CD8-positive, alpha-beta memory T cell (primary cell): ENCODE measurements at regions not wholly inside any gene's neighbourhood (a gene's known extent, or its start where the extent isn't known, plus 50 kb on each side); places are given as distances from the start of the nearest gene placed in this dataset.

ENCODE experiments used
- CTCF ChIA-PET: fragments of 350-600 bp; sonication (Branson Sonifier 250); formaldehyde crosslinking; loops from one replicate; lab custom pipeline; 2021; ENCODE audit warnings: antibody characterized with exemption; lab: Charles Lee
- POLR2A ChIA-PET: fragments of 350-600 bp; sonication (Branson Sonifier 250); formaldehyde crosslinking; loops from one replicate; lab custom pipeline; 2021; ENCODE audit warnings: antibody characterized with exemption; lab: Charles Lee
- DNase-seq, 5 donors: peaks; one replicate each; pipeline versions ENCODE4 v3.0.0 to v3.0.0-alpha.2; 2020 to 2022; ENCODE audit warnings: mixed read lengths in 1 of 5
- H3K27ac ChIP-seq: one replicate; pipeline ENCODE4 v1.7.0; 2013; ENCODE audit warnings: low read depth, mild to moderate bottlenecking, low read length, moderate library complexity
- H3K27me3 ChIP-seq: 2 replicates; pipeline ENCODE4 v1.7.0; 2013; ENCODE audit warnings: low read length, mild to moderate bottlenecking; ENCODE audit not compliant: insufficient read depth, poor library complexity, severe bottlenecking
- H3K36me3 ChIP-seq: 2 replicates; pipeline ENCODE4 v1.7.0; 2013; ENCODE audit warnings: mild to moderate bottlenecking, low read length, moderate library complexity; ENCODE audit not compliant: insufficient read depth
- H3K4me1 ChIP-seq: 2 replicates; pipeline ENCODE4 v1.7.0; 2013; ENCODE audit warnings: mild to moderate bottlenecking, low read length, moderate library complexity; ENCODE audit not compliant: insufficient read depth
- H3K4me3 ChIP-seq: 2 replicates; pipeline ENCODE4 v1.7.0; 2013; ENCODE audit warnings: mild to moderate bottlenecking, low read length
- H3K9me3 ChIP-seq: 2 replicates; pipeline ENCODE4 v1.7.0; 2013; ENCODE audit warnings: mild to moderate bottlenecking, low read length
- H3K27ac Mint-ChIP-seq, 8 donors: one replicate each; pipeline ENCODE4 v1.8.0; 2020 to 2021; ENCODE audit warnings: mixed read lengths in 8 of 8, mild to moderate bottlenecking in 6 of 8, inconsistent platforms in 3 of 8, moderate library complexity in 3 of 8
- H3K27me3 Mint-ChIP-seq, 2 donors: one replicate each; pipeline ENCODE4 v1.8.0; 2020 to 2021; ENCODE audit warnings: mixed read lengths in 2 of 2, mild to moderate bottlenecking in 1 of 2, moderate library complexity in 1 of 2
- H3K36me3 Mint-ChIP-seq, 3 donors: one replicate each; pipeline ENCODE4 v1.8.0; 2020 to 2021; ENCODE audit warnings: mixed read lengths in 3 of 3, inconsistent platforms in 1 of 3, mild to moderate bottlenecking in 1 of 3
- H3K4me1 Mint-ChIP-seq, 3 donors: one replicate each; pipeline ENCODE4 v1.8.0; 2020 to 2021; ENCODE audit warnings: mixed read lengths in 3 of 3, inconsistent platforms in 1 of 3, mild to moderate bottlenecking in 1 of 3
- H3K4me3 Mint-ChIP-seq, 7 donors: one replicate each; pipeline ENCODE4 v1.8.0; 2020 to 2021; ENCODE audit warnings: mixed read lengths in 7 of 7, mild to moderate bottlenecking in 6 of 7, moderate library complexity in 4 of 7, inconsistent platforms in 2 of 7
- H3K9me3 Mint-ChIP-seq, 5 donors: one replicate each; pipeline ENCODE4 v1.8.0; 2020 to 2022; ENCODE audit warnings: mixed read lengths in 5 of 5, mild to moderate bottlenecking in 3 of 5, moderate library complexity in 2 of 5, inconsistent platforms in 1 of 5

DNA sequence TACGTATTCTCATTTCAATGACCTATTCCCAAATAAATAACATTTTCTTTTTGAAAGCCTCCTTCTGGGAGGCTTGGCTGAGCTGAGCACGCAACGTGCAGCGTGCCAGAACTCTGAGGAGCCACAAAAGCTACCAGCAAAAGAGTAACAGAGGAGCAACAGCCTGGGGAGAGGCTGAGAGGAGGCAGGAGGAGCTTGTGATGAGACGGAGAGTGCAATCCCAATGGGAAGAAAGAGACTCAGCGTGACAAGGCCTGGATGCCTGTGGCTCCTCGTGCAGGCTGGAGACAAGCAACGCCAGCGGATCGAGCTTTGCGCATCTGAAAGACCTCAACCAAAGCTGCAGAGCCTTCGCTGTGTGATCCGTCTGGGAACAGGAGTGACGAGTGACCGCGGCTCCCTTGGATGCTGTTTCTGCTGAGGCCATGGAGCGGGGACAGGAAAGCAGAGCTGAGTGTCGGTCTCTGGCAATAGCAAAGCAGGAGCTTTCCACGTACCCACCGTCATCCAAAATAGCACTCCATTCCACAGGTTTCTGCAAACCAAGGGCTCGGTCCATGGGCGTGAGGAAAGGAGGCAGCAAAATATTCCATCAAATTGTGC is 171.7 kb upstream of the PFKP start:
- CTCF ChIA-PET, result no interaction called here

DNA sequence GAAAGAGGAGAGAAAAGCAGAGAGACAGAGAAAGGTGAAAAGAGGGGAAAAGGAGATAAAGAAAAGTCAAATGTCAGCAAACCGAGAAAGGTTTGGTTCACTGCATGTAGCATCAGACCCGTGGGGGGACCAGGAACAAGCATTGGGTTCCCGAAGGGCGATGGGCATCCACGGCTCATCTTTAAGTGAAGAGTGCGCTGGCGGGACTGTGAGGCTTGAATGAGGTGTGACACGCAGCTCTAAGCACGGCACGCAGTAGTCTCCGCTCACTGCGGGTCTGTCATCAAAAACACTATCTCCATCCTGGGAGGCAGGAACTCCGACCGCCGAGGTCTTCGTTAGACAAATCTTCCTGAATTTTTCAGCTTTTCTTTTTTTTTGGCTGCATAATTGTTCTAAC is 173.4 kb upstream of the PFKP start:
- H3K4me1 Mint-ChIP-seq, result peaks cover 0 to 4% (median 0%) of the 10 kb centered on the region in 3 donors
- H3K9me3 ChIP-seq, result no peaks in the 10 kb centered on the region
- H3K27ac Mint-ChIP-seq, result no peak overlapping the region
- H3K27me3 ChIP-seq, result no peaks in the 10 kb centered on the region
- H3K36me3 Mint-ChIP-seq, result no peaks in the 10 kb centered on the region
- H3K36me3 ChIP-seq, result no peaks in the 10 kb centered on the region
- no peak for DNase-seq
- no peak overlapping the region for H3K4me3 ChIP-seq
- H3K4me3 Mint-ChIP-seq, result no peak overlapping the region
- H3K4me1 ChIP-seq, result no peaks in the 10 kb centered on the region
- H3K27ac ChIP-seq, result no peak overlapping the region
- no peaks in the 10 kb centered on the region for H3K9me3 Mint-ChIP-seq
- POLR2A ChIA-PET, result no interaction called here
- H3K27me3 Mint-ChIP-seq, result peaks cover 6% of the 10 kb centered on the region in 2 donors
- CTCF ChIA-PET, result no interaction called here

More for the DNA sequence above, 171.7 kb upstream of the PFKP start:
- Histone ChIP-seq H3K36me3 (no peaks in the 10 kb centered on the region), H3K9me3 (no peaks in the 10 kb centered on the region), H3K4me1 (no peaks in the 10 kb centered on the region), H3K27ac (no peak overlapping the region), H3K4me3 (no peak overlapping the region), H3K27me3 (no peaks in the 10 kb centered on the region)
- peaks cover 6 to 10% of the 10 kb centered on the region in 2 donors for H3K27me3 Mint-ChIP-seq
- peaks cover 0 to 4% (median 0%) of the 10 kb centered on the region in 3 donors for H3K4me1 Mint-ChIP-seq
- H3K4me3 Mint-ChIP-seq, result no peak overlapping the region
- no peaks in the 10 kb centered on the region for H3K36me3 Mint-ChIP-seq
- no peaks in the 10 kb centered on the region for H3K9me3 Mint-ChIP-seq
- no peak for DNase-seq
- POLR2A ChIA-PET, result no interaction called here
- H3K27ac Mint-ChIP-seq, result no peak overlapping the region

DNA sequence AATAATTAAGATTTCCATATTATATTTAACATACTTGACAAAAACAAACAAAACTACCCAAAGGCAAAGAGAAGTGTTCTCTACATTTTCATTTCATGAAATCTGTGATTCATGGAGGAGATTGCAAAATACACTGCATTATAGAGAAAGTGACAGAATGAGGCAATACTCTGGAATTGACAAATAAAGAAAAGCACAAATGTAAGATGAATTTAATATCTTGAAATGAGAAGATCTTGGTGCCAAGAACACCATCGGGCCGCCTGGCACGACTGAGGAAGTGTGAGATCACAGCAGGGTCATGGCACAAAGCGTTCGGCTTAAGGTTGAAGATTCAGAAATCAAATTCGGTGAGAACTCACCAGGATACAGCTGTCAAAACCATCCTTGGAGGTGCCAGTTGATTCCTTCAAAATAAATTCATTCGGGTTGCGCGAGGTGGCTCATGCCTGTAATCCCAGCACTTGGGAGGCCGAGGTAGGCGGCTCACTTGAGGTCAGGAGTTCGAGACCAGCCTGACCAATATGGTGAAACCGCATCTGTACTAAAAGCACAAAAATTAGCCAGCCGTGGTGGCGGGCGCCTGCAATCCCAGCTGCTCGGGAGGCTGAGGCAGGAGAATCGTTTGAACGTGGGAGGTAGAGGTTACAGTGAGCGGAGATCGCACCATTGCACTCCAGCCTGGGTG is 174.0 kb upstream of the PFKP start:
- no peak for DNase-seq
- H3K36me3 ChIP-seq, result no peaks in the 10 kb centered on the region
- Mint-ChIP-seq H3K36me3 (no peaks in the 10 kb centered on the region), H3K4me1 (peaks cover 0 to 4% (median 0%) of the 10 kb centered on the region in 3 donors), H3K9me3 (no peaks in the 10 kb centered on the region), H3K27ac (no peak overlapping the region), H3K4me3 (no peak overlapping the region), H3K27me3 (peaks cover 6% of the 10 kb centered on the region in 2 donors)
- H3K4me1 ChIP-seq, result no peaks in the 10 kb centered on the region
- POLR2A ChIA-PET, result no interaction called here
- H3K27ac ChIP-seq, result no peak overlapping the region
- H3K27me3 ChIP-seq, result no peaks in the 10 kb centered on the region
- no peaks in the 10 kb centered on the region for H3K9me3 ChIP-seq
- H3K4me3 ChIP-seq, result no peak overlapping the region
- CTCF ChIA-PET, result no interaction called here

DNA sequence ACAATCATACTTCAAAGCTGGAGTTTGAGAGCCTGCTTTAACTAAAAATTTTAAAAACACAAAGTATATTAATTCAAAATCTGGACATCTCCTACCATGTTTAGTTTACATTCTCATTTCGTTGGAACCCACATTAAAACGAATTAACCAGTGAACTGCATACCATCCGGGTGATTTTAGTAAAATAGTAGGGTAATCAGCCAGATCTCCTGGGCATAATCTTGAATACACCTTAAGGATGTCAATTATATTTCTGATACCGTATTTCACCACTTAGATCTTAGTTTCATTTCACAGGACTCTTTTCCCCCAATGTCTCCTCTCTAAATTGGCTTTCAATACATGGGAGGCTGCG is 175.6 kb upstream of the PFKP start:
- CTCF ChIA-PET, result no interaction called here
- DNase-seq, result no peak
- Histone ChIP-seq H3K4me3 (no peak overlapping the region), H3K27me3 (no peaks in the 10 kb centered on the region), H3K36me3 (no peaks in the 10 kb centered on the region), H3K27ac (no peak overlapping the region), H3K9me3 (no peaks in the 10 kb centered on the region), H3K4me1 (no peaks in the 10 kb centered on the region)
- H3K27ac Mint-ChIP-seq, result no peak overlapping the region
- POLR2A ChIA-PET, result no interaction called here
- no peaks in the 10 kb centered on the region for H3K9me3 Mint-ChIP-seq
- peaks cover 6% of the 10 kb centered on the region in 2 donors for H3K27me3 Mint-ChIP-seq
- H3K4me3 Mint-ChIP-seq, result no peak overlapping the region
- no peaks in the 10 kb centered on the region for H3K36me3 Mint-ChIP-seq
- peaks cover 0 to 4% (median 0%) of the 10 kb centered on the region in 3 donors for H3K4me1 Mint-ChIP-seq

DNA sequence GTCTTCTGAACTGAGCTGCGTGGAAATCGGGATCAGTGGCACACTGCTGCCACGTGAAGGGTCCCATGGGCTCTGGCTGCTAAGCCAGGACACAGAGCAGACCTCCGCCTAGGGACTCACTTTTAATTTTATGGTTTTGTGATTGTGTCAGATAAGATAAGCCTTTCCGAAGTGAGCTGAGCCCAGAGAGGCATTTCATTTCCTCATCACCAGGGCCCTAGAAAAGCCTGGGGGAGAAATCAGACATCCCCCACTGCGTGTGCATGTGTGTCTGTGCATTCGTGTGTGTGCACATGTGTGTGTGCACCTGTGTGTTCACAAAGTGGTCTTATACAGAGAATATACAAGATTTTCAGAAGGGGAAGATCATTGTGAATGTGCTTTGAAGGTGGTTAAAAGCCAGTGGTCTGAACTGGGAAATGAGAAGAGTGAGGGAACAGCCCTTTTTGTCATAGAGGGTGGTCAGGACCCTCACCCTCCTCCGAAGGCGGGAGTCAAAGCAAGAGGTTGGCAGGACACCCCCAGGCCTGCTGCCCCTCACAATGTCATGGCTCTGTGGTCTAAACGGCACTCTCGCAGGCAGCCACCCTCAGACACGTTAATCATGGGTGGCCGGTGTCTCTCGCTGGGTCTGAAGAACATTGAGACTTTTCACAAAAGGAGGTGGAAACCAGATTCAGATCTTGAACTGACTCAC is 176.1 kb upstream of the PFKP start:
- ChIA-PET POLR2A (no interaction called here), CTCF (no interaction called here)
- no peak overlapping the region for H3K27ac Mint-ChIP-seq
- Histone ChIP-seq H3K27ac (no peak overlapping the region), H3K4me1 (no peaks in the 10 kb centered on the region), H3K27me3 (no peaks in the 10 kb centered on the region), H3K4me3 (no peak overlapping the region), H3K9me3 (no peaks in the 10 kb centered on the region), H3K36me3 (no peaks in the 10 kb centered on the region)
- H3K4me3 Mint-ChIP-seq, result no peak overlapping the region
- H3K4me1 Mint-ChIP-seq, result peaks cover 0 to 4% (median 0%) of the 10 kb centered on the region in 3 donors
- DNase-seq, result no peak
- no peaks in the 10 kb centered on the region for H3K9me3 Mint-ChIP-seq
- peaks cover 6 to 7% of the 10 kb centered on the region in 2 donors for H3K27me3 Mint-ChIP-seq
- no peaks in the 10 kb centered on the region for H3K36me3 Mint-ChIP-seq

DNA sequence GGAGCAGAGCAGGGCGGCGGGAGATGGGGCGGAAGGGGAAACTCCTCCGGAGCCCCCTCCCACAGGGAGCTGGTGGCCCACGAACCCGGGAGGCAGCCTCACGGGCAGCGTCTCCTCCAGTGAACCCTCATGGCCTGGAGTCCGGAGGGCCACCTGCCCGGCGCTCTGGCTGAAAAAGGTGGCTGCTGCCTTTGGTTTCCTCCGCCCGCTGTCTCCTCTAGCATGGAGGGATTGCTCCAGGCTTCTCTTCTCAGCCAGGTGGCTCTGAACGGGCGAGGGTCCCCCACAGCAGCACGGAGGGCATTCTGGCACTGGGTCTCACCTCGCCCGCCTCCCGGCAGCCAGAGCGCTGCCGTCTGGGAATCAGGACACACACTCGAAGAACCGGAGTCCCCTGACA is 177.3 kb upstream of the PFKP start:
- H3K27ac ChIP-seq, result no peak overlapping the region
- Mint-ChIP-seq H3K4me1 (peaks cover 0 to 4% (median 0%) of the 10 kb centered on the region in 3 donors), H3K27ac (no peak overlapping the region), H3K4me3 (no peak overlapping the region), H3K27me3 (peaks cover 4 to 10% of the 10 kb centered on the region in 2 donors), H3K9me3 (no peaks in the 10 kb centered on the region), H3K36me3 (no peaks in the 10 kb centered on the region)
- DNase-seq, result no peak
- no peaks in the 10 kb centered on the region for H3K27me3 ChIP-seq
- no peak overlapping the region for H3K4me3 ChIP-seq
- POLR2A ChIA-PET, result no interaction called here
- no peaks in the 10 kb centered on the region for H3K9me3 ChIP-seq
- CTCF ChIA-PET, result no interaction called here
- no peaks in the 10 kb centered on the region for H3K4me1 ChIP-seq
- H3K36me3 ChIP-seq, result no peaks in the 10 kb centered on the region

DNA sequence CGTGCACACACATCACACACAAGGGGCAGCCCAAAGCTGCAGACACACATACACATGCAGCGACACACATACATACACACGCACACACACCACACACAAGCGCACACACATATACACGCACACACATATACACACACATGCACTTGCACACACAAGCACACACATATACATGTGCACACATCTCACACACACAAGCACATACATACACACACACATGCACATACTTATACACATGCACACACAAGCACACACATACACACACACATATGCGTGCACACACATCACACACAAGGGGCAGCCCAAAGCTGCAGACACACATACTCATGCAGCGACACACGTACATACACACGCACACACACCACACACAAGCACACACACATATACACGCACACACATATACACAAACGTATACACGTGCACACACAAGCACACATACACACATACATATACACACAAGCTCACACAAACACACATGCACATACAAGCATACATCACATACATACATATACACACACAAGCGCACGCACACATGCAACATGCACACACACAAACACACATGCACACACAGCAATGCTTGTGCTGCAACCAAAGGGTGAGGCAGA is 178.8 kb upstream of the PFKP start:
- Histone ChIP-seq H3K4me3 (no peak overlapping the region), H3K27me3 (no peaks in the 10 kb centered on the region), H3K4me1 (no peaks in the 10 kb centered on the region), H3K36me3 (no peaks in the 10 kb centered on the region), H3K27ac (no peak overlapping the region), H3K9me3 (no peaks in the 10 kb centered on the region)
- no peaks in the 10 kb centered on the region for H3K36me3 Mint-ChIP-seq
- CTCF ChIA-PET, result no interaction called here
- H3K27me3 Mint-ChIP-seq, result peaks cover 7 to 18% of the 10 kb centered on the region in 2 donors
- no peak overlapping the region for H3K27ac Mint-ChIP-seq
- no peak overlapping the region for H3K4me3 Mint-ChIP-seq
- H3K9me3 Mint-ChIP-seq, result no peaks in the 10 kb centered on the region
- no peak for DNase-seq
- POLR2A ChIA-PET, result no interaction called here
- H3K4me1 Mint-ChIP-seq, result peaks cover 0 to 4% (median 0%) of the 10 kb centered on the region in 3 donors
